Uterus (tissue), 2 donors: ENCODE measurements at regions not wholly inside any gene's neighbourhood (a gene's known extent, or its start where the extent isn't known, plus 50 kb on each side); places are given as distances from the start of the nearest gene placed in this dataset.

Experiments
- POLR2A ChIP-seq, 2 donors: fragments of 450-650 bp; IDR thresholded peaks; one replicate each; pipeline ENCODE4 v1.6.1; 2016; ENCODE audit warnings: antibody characterized with exemption in 2 of 2, mild to moderate bottlenecking in 1 of 2, moderate library complexity in 1 of 2
- TF ChIP-seq, protein P1 (sequence below), 4 experiments: fragments of 200-600 bp in 2 of 4; fragments of 450-650 bp in 2 of 4; sonication (generic) in 2 of 4; IDR thresholded peaks; one replicate each; pipeline ENCODE4 v1.5.1; 2016 to 2019; ENCODE audit warnings: antibody characterized with exemption in 4 of 4, mild to moderate bottlenecking in 2 of 4, moderate library complexity in 1 of 4

DNA sequence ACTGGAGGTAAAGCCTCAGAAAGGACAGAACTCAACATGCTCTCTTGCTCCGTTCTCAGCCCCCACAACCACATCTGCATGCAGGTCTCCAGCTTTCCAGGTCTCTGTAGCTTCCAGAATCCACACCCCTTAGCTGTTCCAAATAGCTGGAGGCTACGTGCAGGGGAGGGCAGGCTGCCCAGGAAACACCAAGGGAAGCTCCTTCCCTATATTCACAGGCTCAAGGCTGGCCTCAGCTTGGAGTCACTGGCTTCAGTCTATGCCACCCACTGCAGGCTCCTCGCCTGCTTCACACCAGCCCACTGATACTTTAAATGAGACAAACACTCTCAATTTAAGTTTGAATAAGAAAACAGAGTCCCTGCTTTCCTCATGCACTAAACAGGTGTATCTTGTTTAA is 73.3 kb downstream of the ASCL4 start:
- TF ChIP-seq, protein P1, sequence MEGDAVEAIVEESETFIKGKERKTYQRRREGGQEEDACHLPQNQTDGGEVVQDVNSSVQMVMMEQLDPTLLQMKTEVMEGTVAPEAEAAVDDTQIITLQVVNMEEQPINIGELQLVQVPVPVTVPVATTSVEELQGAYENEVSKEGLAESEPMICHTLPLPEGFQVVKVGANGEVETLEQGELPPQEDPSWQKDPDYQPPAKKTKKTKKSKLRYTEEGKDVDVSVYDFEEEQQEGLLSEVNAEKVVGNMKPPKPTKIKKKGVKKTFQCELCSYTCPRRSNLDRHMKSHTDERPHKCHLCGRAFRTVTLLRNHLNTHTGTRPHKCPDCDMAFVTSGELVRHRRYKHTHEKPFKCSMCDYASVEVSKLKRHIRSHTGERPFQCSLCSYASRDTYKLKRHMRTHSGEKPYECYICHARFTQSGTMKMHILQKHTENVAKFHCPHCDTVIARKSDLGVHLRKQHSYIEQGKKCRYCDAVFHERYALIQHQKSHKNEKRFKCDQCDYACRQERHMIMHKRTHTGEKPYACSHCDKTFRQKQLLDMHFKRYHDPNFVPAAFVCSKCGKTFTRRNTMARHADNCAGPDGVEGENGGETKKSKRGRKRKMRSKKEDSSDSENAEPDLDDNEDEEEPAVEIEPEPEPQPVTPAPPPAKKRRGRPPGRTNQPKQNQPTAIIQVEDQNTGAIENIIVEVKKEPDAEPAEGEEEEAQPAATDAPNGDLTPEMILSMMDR (IDR thresholded peaks at IDR 0.05): no peak
- TF ChIP-seq POLR2A (IDR thresholded peaks at IDR 0.05): no peak
